Mammary epithelial cell (primary cell): ENCODE measurements at regions not wholly inside any gene's neighbourhood (a gene's known extent, or its start where the extent isn't known, plus 50 kb on each side); places are given as distances from the start of the nearest gene placed in this dataset.

Experiments
- EZH2 ChIP-seq: IDR thresholded peaks from 2 replicates; pipeline ENCODE4 v1.6.1; 2012; ENCODE audit warnings: low read length, inconsistent platforms, borderline replicate concordance
- TF ChIP-seq, protein P1 (sequence below), 2 donors: IDR thresholded peaks in 1 of 2; conservative IDR thresholded peaks in 1 of 2; 2 replicates each; pipeline ENCODE4 v1.5.1; 2011 to 2012; ENCODE audit warnings: inconsistent platforms in 2 of 2, low read length in 2 of 2, mild to moderate bottlenecking in 2 of 2, control low read depth in 1 of 2, low read depth in 1 of 2; ENCODE audit not compliant: insufficient read depth in 1 of 2; ENCODE audit errors: extremely low read depth in 1 of 2

DNA sequence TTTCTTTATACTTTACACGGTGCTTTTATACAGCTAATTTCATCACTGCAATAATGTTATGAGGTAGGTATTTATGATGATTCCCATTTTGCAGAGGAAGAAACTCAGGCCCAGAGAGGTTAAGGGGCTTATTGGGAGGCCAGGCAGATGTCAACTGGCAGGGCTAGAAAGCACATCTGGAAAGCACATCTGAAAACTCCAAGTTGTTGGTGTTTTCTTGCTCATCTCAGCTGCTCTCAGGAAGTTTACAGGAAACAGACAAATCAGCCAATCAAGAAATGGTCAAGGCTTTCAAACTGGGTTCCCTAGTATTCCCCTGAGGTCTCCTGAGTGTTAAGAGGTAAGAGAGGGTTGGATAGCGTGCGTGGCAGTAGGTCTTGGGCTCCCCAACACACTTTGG is 124.1 kb upstream of the MED13L start:
- TF ChIP-seq, protein P1, sequence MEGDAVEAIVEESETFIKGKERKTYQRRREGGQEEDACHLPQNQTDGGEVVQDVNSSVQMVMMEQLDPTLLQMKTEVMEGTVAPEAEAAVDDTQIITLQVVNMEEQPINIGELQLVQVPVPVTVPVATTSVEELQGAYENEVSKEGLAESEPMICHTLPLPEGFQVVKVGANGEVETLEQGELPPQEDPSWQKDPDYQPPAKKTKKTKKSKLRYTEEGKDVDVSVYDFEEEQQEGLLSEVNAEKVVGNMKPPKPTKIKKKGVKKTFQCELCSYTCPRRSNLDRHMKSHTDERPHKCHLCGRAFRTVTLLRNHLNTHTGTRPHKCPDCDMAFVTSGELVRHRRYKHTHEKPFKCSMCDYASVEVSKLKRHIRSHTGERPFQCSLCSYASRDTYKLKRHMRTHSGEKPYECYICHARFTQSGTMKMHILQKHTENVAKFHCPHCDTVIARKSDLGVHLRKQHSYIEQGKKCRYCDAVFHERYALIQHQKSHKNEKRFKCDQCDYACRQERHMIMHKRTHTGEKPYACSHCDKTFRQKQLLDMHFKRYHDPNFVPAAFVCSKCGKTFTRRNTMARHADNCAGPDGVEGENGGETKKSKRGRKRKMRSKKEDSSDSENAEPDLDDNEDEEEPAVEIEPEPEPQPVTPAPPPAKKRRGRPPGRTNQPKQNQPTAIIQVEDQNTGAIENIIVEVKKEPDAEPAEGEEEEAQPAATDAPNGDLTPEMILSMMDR (conservative IDR thresholded peaks at IDR 0.05 in 1 of 2, IDR thresholded peaks at IDR 0.05 in 1 of 2; ENCODE audit: extremely low read depth in 1 of 2, insufficient read depth in 1 of 2, low read depth in 1 of 2, low read length in 2 of 2) = no peak
- no peak for TF ChIP-seq EZH2
